GM23248 (cell line): ENCODE measurements at regions not wholly inside any gene's neighbourhood (a gene's known extent, or its start where the extent isn't known, plus 50 kb on each side); places are given as distances from the start of the nearest gene placed in this dataset.

Experiments
- EZH2 ChIP-seq: fragments of 200-600 bp; sonication (generic); IDR thresholded peaks from 2 replicates; pipeline ENCODE4 v1.6.1; 2018; ENCODE audit warnings: antibody characterized with exemption, mild to moderate bottlenecking; ENCODE audit not compliant: insufficient read depth, poor library complexity, severe bottlenecking
- EZH2phosphoT487 ChIP-seq: fragments of 200-600 bp; sonication (generic); IDR thresholded peaks from 2 replicates; pipeline ENCODE4 v1.6.1; 2018; ENCODE audit warnings: antibody characterized with exemption, moderate library complexity, mild to moderate bottlenecking, low read depth; ENCODE audit not compliant: insufficient read depth

DNA sequence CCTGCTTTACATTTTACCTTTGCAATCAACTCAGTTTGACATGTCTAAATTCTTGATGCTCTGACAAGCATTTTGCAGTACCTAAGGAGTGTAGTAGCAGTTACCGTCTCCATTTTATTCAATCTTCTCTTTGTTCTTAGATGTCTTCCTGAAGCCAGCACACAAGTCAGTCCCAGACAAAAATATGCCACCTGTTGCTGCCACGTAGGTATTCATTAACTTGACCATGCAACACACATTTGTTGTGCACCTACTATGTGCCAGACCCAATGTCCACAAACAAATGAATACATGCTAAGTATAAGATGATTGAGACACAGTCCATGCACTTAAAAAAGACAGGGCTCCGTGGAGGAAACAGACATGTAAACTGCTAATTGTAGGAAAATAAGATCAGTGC lies 81.5 kb upstream of the NGF start:
- TF ChIP-seq EZH2phosphoT487: no peak
- no peak for TF ChIP-seq EZH2
